ENCODE measurements at regions not wholly inside any gene's neighbourhood (a gene's known extent, or its start where the extent isn't known, plus 50 kb on each side); places are given as distances from the start of the nearest gene placed in this dataset.

DNA sequence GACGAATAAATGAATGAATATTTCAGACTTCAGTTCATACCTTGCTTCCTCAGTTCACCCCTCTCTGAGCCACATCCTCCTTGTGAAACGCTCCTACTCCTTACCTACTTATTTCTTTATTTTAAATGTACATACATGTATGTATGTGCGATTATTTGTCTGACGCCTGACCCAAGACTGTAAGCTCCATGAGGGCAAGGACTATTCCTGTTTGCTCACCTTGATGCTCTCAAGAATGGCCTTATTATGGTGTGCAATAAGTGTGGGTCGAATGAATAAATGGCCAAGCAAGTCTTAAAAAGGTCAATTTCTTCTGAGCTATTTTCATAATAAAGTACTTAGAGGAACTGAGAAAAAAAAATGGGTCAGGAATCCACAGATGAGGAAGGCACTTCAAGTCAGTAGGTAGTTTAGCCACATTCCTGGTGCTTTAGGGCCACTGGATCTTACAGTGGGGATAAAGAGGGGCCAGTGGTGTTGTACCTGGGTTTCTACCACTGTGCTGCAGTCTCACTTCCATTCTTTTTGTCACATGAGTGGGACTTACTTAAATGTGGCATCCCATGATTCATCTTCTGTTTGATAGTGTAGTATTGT is 74.7 kb downstream of the SDC1 start:
- no peaks in the 10 kb centered on the region for H3K36me3 Mint-ChIP-seq
- H3K4me3 Mint-ChIP-seq, result no peak overlapping the region
- Histone ChIP-seq H3K27me3 (ENCODE audit: control insufficient read depth in 2 of 2, insufficient read depth in 2 of 2, low read length in 2 of 2) (no peaks in the 10 kb centered on the region), H3K9me3 (ENCODE audit: control insufficient read depth in 2 of 3, low read length in 3 of 3) (no peaks in the 10 kb centered on the region), H3K27ac (ENCODE audit: low read depth, low read length) (no peak overlapping the region), H3K4me3 (ENCODE audit: low read length) (no peak overlapping the region), H3K4me1 (ENCODE audit: control insufficient read depth in 2 of 2, insufficient read depth in 2 of 2, low read length in 2 of 2) (no peaks in the 10 kb centered on the region), H3K36me3 (ENCODE audit: control insufficient read depth in 2 of 3, insufficient read depth in 3 of 3, low read length in 3 of 3) (no peaks in the 10 kb centered on the region)
- DNase-seq (no peak), ATAC-seq (no peak)
- H3K4me1 Mint-ChIP-seq, result no peaks in the 10 kb centered on the region
- POLR2A ChIA-PET, result no interaction called here
- H3K27ac Mint-ChIP-seq, result no peak overlapping the region
- H3K27me3 Mint-ChIP-seq, result peaks cover 19 to 31% (median 30%) of the 10 kb centered on the region in 5 donors
- no peaks in the 10 kb centered on the region for H3K9me3 Mint-ChIP-seq
- CTCF ChIA-PET, result no interaction called here
- intact Hi-C loops (cut with micrococcal nuclease), result no loop called here

DNA sequence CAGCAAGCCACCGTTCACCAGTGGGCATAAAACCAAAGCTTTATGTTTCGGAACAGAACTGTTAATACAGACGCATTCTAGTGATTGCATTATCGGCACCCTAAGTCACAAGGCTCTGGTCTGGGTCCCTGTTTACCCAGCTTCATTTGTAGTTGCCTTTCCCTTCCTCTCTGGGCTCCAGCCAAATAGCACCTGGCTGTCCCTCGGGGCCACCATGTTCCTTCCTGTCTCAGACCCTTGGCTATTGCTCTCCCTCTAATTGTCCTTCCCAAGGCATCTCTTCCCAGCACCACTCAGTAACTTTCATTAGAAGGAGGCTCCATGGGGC is 75.3 kb downstream of the SDC1 start:
- intact Hi-C loops (cut with micrococcal nuclease), result no loop called here
- DNase-seq (no peak), ATAC-seq (no peak)
- no peak overlapping the region for H3K27ac Mint-ChIP-seq
- Histone ChIP-seq H3K27ac (ENCODE audit: low read depth, low read length) (no peak overlapping the region), H3K9me3 (ENCODE audit: control insufficient read depth in 2 of 3, low read length in 3 of 3) (no peaks in the 10 kb centered on the region), H3K27me3 (ENCODE audit: control insufficient read depth in 2 of 2, insufficient read depth in 2 of 2, low read length in 2 of 2) (no peaks in the 10 kb centered on the region), H3K4me3 (ENCODE audit: low read length) (no peak overlapping the region), H3K36me3 (ENCODE audit: control insufficient read depth in 2 of 3, insufficient read depth in 3 of 3, low read length in 3 of 3) (no peaks in the 10 kb centered on the region), H3K4me1 (ENCODE audit: control insufficient read depth in 2 of 2, insufficient read depth in 2 of 2, low read length in 2 of 2) (no peaks in the 10 kb centered on the region)
- H3K4me3 Mint-ChIP-seq, result no peak overlapping the region
- POLR2A ChIA-PET, result no interaction called here
- H3K36me3 Mint-ChIP-seq, result no peaks in the 10 kb centered on the region
- no peaks in the 10 kb centered on the region for H3K9me3 Mint-ChIP-seq
- CTCF ChIA-PET, result no interaction called here
- H3K4me1 Mint-ChIP-seq, result no peaks in the 10 kb centered on the region
- H3K27me3 Mint-ChIP-seq, result peaks cover 19 to 29% (median 29%) of the 10 kb centered on the region in 5 donors

DNA sequence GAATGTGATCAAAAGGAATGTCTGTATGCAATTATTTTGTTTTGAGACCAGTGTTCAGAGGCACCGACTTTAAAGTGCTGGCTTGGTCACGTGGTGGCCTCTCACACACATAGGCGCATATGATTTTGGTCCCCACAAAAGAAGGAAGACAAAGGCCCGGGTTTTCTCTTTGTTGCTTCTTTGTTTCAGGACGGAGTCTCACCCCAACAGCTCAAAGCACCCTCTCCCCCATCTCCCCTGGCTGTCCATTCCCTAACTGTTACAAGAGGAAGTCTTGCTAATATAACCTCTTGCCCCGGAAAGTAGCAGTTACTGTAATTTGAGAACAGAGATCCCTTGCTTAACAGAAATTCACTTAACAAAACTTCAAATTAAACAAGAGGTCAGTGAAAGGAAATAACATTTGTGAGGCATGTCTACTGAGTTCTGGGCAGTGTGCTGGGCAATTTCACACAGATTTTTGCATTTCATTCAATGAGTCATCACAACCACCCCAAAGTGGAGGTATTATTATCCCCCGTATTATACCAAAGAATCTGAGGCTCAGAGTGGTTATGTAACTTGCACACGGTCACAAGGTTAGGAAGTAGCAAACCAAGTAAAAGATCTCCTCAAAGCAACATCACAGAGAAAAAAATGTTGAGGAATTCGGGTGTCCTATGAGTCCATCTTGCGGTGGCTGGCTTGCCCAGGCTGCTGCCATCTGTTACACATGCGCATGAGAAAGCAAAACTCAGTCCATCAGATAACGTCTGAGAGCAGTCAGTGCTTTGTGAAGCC is 75.8 kb downstream of the SDC1 start:
- intact Hi-C loops (cut with micrococcal nuclease), result no loop called here
- CTCF ChIA-PET, result no interaction called here
- H3K27me3 Mint-ChIP-seq, result peaks cover 18 to 26% (median 26%) of the 10 kb centered on the region in 5 donors
- Histone ChIP-seq H3K27me3 (ENCODE audit: control insufficient read depth in 2 of 2, insufficient read depth in 2 of 2, low read length in 2 of 2) (no peaks in the 10 kb centered on the region), H3K27ac (ENCODE audit: low read depth, low read length) (no peak overlapping the region), H3K4me1 (ENCODE audit: control insufficient read depth in 2 of 2, insufficient read depth in 2 of 2, low read length in 2 of 2) (no peaks in the 10 kb centered on the region), H3K36me3 (ENCODE audit: control insufficient read depth in 2 of 3, insufficient read depth in 3 of 3, low read length in 3 of 3) (no peaks in the 10 kb centered on the region), H3K4me3 (ENCODE audit: low read length) (no peak overlapping the region), H3K9me3 (ENCODE audit: control insufficient read depth in 2 of 3, low read length in 3 of 3) (no peaks in the 10 kb centered on the region)
- H3K27ac Mint-ChIP-seq, result no peak overlapping the region
- no peaks in the 10 kb centered on the region for H3K9me3 Mint-ChIP-seq
- H3K4me3 Mint-ChIP-seq, result no peak overlapping the region
- no peaks in the 10 kb centered on the region for H3K36me3 Mint-ChIP-seq
- ATAC-seq (no peak), DNase-seq (no peak)
- POLR2A ChIA-PET, result no interaction called here
- H3K4me1 Mint-ChIP-seq, result no peaks in the 10 kb centered on the region

DNA sequence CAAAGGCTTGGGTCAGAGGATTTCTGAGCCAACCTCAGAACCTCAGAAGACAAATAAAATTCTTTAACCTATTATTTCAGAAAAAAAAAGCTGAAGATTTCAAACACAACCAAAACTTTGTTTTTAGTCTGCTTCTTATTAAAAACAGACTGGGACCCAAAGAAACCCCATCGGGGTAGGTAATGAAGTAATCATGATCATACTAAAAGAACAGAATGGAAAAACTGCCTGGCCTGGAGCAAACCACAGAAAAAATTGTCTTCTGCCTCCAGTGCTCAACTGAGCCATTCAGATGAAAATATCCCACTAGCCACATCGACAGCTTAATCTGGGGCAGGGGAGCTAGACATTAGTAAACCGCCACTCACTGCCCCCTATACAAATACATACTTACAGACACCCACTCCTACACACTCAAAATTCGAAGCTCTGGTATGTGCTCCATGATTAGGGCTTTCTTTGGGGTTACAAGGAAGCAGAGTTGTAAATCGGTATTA is 76.5 kb downstream of the SDC1 start:
- Histone ChIP-seq H3K27ac (ENCODE audit: low read depth, low read length) (no peak overlapping the region), H3K36me3 (ENCODE audit: control insufficient read depth in 2 of 3, insufficient read depth in 3 of 3, low read length in 3 of 3) (no peaks in the 10 kb centered on the region), H3K4me3 (ENCODE audit: low read length) (no peak overlapping the region), H3K9me3 (ENCODE audit: control insufficient read depth in 2 of 3, low read length in 3 of 3) (no peaks in the 10 kb centered on the region), H3K4me1 (ENCODE audit: control insufficient read depth in 2 of 2, insufficient read depth in 2 of 2, low read length in 2 of 2) (no peaks in the 10 kb centered on the region), H3K27me3 (ENCODE audit: control insufficient read depth in 2 of 2, insufficient read depth in 2 of 2, low read length in 2 of 2) (no peaks in the 10 kb centered on the region)
- ChIA-PET CTCF (no interaction called here), POLR2A (no interaction called here)
- Mint-ChIP-seq H3K36me3 (no peaks in the 10 kb centered on the region), H3K9me3 (no peaks in the 10 kb centered on the region), H3K27ac (no peak overlapping the region), H3K27me3 (peaks cover 18 to 26% (median 23%) of the 10 kb centered on the region in 5 donors), H3K4me1 (no peaks in the 10 kb centered on the region), H3K4me3 (no peak overlapping the region)
- intact Hi-C loops (cut with micrococcal nuclease), result no loop called here
- no peak for ATAC-seq
- DNase-seq, result no peak

DNA sequence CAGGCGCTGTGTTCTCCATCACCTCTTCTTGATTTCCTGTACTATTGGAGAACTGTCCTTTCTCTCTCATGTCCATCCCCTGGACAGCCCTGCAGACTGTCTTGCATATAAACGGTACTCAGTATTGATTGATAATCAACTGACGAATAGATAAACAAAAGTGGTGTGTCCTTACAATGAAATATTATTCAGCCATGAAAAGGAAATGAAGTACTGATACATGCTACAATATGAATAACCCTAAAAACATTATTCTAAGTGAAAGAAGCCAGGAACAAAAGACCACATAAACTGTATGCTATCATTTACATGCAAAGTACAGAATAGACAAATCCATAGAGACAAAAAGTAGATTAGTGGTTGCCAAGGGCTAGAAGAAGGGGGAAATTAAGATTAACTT is 77.6 kb downstream of the SDC1 start:
- H3K36me3 Mint-ChIP-seq, result no peaks in the 10 kb centered on the region
- H3K9me3 ChIP-seq (ENCODE audit: control insufficient read depth in 2 of 3, low read length in 3 of 3), result no peaks in the 10 kb centered on the region
- CTCF ChIA-PET, result no interaction called here
- H3K27me3 ChIP-seq (ENCODE audit: control insufficient read depth in 2 of 2, insufficient read depth in 2 of 2, low read length in 2 of 2), result no peaks in the 10 kb centered on the region
- no peak overlapping the region for H3K27ac ChIP-seq (ENCODE audit: low read depth, low read length)
- H3K4me3 ChIP-seq (ENCODE audit: low read length), result no peak overlapping the region
- no peaks in the 10 kb centered on the region for H3K4me1 Mint-ChIP-seq
- ATAC-seq (no peak), DNase-seq (no peak)
- no peaks in the 10 kb centered on the region for H3K9me3 Mint-ChIP-seq
- no peak overlapping the region for H3K4me3 Mint-ChIP-seq
- no peaks in the 10 kb centered on the region for H3K4me1 ChIP-seq (ENCODE audit: control insufficient read depth in 2 of 2, insufficient read depth in 2 of 2, low read length in 2 of 2)
- peaks cover 14 to 21% (median 19%) of the 10 kb centered on the region in 5 donors for H3K27me3 Mint-ChIP-seq
- POLR2A ChIA-PET, result no interaction called here
- intact Hi-C loops (cut with micrococcal nuclease), result no loop called here
- no peaks in the 10 kb centered on the region for H3K36me3 ChIP-seq (ENCODE audit: control insufficient read depth in 2 of 3, insufficient read depth in 3 of 3, low read length in 3 of 3)
- H3K27ac Mint-ChIP-seq, result no peak overlapping the region

DNA sequence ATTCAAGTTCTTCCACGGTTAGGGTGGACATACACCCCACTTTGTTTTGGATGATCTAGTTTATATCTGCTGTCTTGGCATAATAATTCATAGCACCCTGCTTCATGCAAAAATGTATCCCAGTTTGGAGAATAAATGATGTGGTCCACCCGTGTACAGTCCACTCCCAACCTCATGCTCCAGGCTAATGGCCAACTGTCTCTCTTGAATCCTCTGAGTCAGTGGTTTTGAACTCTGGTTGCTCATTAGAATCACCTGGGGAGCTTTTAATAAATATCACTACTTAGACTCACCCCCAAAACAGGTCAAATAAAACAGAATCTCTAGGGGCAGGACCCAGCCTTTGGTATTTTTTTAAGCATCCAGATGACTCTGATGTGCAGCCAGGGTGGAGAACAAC is 78.5 kb downstream of the SDC1 start:
- H3K9me3 Mint-ChIP-seq, result no peaks in the 10 kb centered on the region
- intact Hi-C loops (cut with micrococcal nuclease), result no loop called here
- H3K4me3 Mint-ChIP-seq, result no peak overlapping the region

More for the DNA sequence above, 78.5 kb downstream of the SDC1 start:
- Mint-ChIP-seq H3K27ac (no peak overlapping the region), H3K4me1 (no peaks in the 10 kb centered on the region), H3K27me3 (peaks cover 14 to 21% (median 19%) of the 10 kb centered on the region in 5 donors), H3K36me3 (no peaks in the 10 kb centered on the region)
- Histone ChIP-seq H3K4me1 (ENCODE audit: control insufficient read depth in 2 of 2, insufficient read depth in 2 of 2, low read length in 2 of 2) (no peaks in the 10 kb centered on the region), H3K9me3 (ENCODE audit: control insufficient read depth in 2 of 3, low read length in 3 of 3) (no peaks in the 10 kb centered on the region), H3K27ac (ENCODE audit: low read depth, low read length) (no peak overlapping the region), H3K36me3 (ENCODE audit: control insufficient read depth in 2 of 3, insufficient read depth in 3 of 3, low read length in 3 of 3) (no peaks in the 10 kb centered on the region), H3K27me3 (ENCODE audit: control insufficient read depth in 2 of 2, insufficient read depth in 2 of 2, low read length in 2 of 2) (no peaks in the 10 kb centered on the region), H3K4me3 (ENCODE audit: low read length) (no peak overlapping the region)
- no peak for DNase-seq
- ChIA-PET POLR2A (no interaction called here), CTCF (no interaction called here)
- ATAC-seq, result no peak

All from naive thymus-derived CD4-positive, alpha-beta T cell (primary cell).